GM19452 (cell line): ENCODE measurements at regions not wholly inside any gene's neighbourhood (a gene's known extent, or its start where the extent isn't known, plus 50 kb on each side); places are given as distances from the start of the nearest gene placed in this dataset.
"Not testable (repeated sequence)": the region's sequence is repeated elsewhere in the genome, so short reads cannot be mapped to it uniquely, and the experiment has no call there.

Experiments
- ATAC-seq: cut with Tn5 transposase; IDR thresholded peaks from one replicate; pipeline ENCODE4 v1.9.1; 2021; ENCODE audit not compliant: unreplicated experiment

- ATAC-seq: no peak
Measured at GRCh38 chr3:105103139-105103538, 263.6 kb upstream of the ALCAM start.

GRCh38 chr3:105108823-105109222 is 257.9 kb upstream of the ALCAM start:
- no peak for ATAC-seq

GRCh38 chr3:105118905-105119304 is 247.8 kb upstream of the ALCAM start:
- ATAC-seq: no peak

- no peak for ATAC-seq
Measured at GRCh38 chr3:105119801-105120340, 246.8 kb upstream of the ALCAM start.

GRCh38 chr3:105130911-105131310 is 235.8 kb upstream of the ALCAM start:
- ATAC-seq: no peak

GRCh38 chr3:105137911-105138310 is 228.8 kb upstream of the ALCAM start:
- ATAC-seq: no peak

- no peak for ATAC-seq
Measured at GRCh38 chr3:105139881-105140560, 226.7 kb upstream of the ALCAM start.

GRCh38 chr3:105140899-105141367 is 225.8 kb upstream of the ALCAM start:
- ATAC-seq: no peak

GRCh38 chr3:105144837-105145236 is 221.9 kb upstream of the ALCAM start:
- no peak for ATAC-seq

GRCh38 chr3:105145511-105145910 is 221.2 kb upstream of the ALCAM start:
- no peak for ATAC-seq

GRCh38 chr3:105149197-105149596 is 217.5 kb upstream of the ALCAM start:
- not testable (repeated sequence) for ATAC-seq

- no peak for ATAC-seq
Measured at GRCh38 chr3:105152987-105153386, 213.7 kb upstream of the ALCAM start.

GRCh38 chr3:105154692-105155091 is 212.0 kb upstream of the ALCAM start:
- ATAC-seq: no peak

- ATAC-seq: no peak
Measured at GRCh38 chr3:105157067-105157765, 209.5 kb upstream of the ALCAM start.

- ATAC-seq: no peak
Measured at GRCh38 chr3:105157766-105158085, 209.0 kb upstream of the ALCAM start.

GRCh38 chr3:105158286-105158685 is 208.4 kb upstream of the ALCAM start:
- no peak for ATAC-seq

GRCh38 chr3:105162448-105162847 is 204.3 kb upstream of the ALCAM start:
- ATAC-seq: no peak

GRCh38 chr3:105166893-105167292 is 199.8 kb upstream of the ALCAM start:
- no peak for ATAC-seq

- ATAC-seq: no peak
Measured at GRCh38 chr3:105170423-105170822, 196.3 kb upstream of the ALCAM start.

- no peak for ATAC-seq
Measured at GRCh38 chr3:105174017-105174615, 192.6 kb upstream of the ALCAM start.

GRCh38 chr3:105177576-105177975 is 189.1 kb upstream of the ALCAM start:
- ATAC-seq: no peak

- ATAC-seq: no peak
Measured at GRCh38 chr3:105187344-105187743, 179.4 kb upstream of the ALCAM start.
